ENCODE measurements at regions not wholly inside any gene's neighbourhood (a gene's known extent, or its start where the extent isn't known, plus 50 kb on each side); places are given as distances from the start of the nearest gene placed in this dataset.

- Histone ChIP-seq H3K4me1 (ENCODE audit: control insufficient read depth, insufficient read depth, low read length) (no peaks in the 10 kb centered on the region), H3K36me3 (ENCODE audit: insufficient read depth, low read length) (no peaks in the 10 kb centered on the region), H3K9me3 (replicated peaks; ENCODE audit: low read length) (no peaks in the 10 kb centered on the region), H3K4me2 (ENCODE audit: low read length) (no peak overlapping the region), H3K27me3 (ENCODE audit: control insufficient read depth, insufficient read depth, low read length) (no peaks in the 10 kb centered on the region), H3K4me3 (ENCODE audit: low read length) (no peak overlapping the region), H3K9ac (ENCODE audit: low read depth, low read length) (no peak overlapping the region)
Observed at GRCh38 chr3:20334842-20335241, 148.8 kb upstream of the SGO1 start.

- Histone ChIP-seq H3K4me3 (ENCODE audit: low read length) (no peak overlapping the region), H3K4me2 (ENCODE audit: low read length) (no peak overlapping the region), H3K9me3 (replicated peaks; ENCODE audit: low read length) (no peaks in the 10 kb centered on the region), H3K4me1 (ENCODE audit: control insufficient read depth, insufficient read depth, low read length) (peaks cover 3% of the 10 kb centered on the region), H3K9ac (ENCODE audit: low read depth, low read length) (no peak overlapping the region), H3K36me3 (ENCODE audit: insufficient read depth, low read length) (no peaks in the 10 kb centered on the region), H3K27me3 (ENCODE audit: control insufficient read depth, insufficient read depth, low read length) (no peaks in the 10 kb centered on the region)
Observed at GRCh38 chr3:20327889-20328288, 141.9 kb upstream of the SGO1 start.

- H3K9ac ChIP-seq (ENCODE audit: low read depth, low read length), result no peak overlapping the region
- no peak overlapping the region for H3K4me2 ChIP-seq (ENCODE audit: low read length)
- peaks cover 3% of the 10 kb centered on the region for H3K4me1 ChIP-seq (ENCODE audit: control insufficient read depth, insufficient read depth, low read length)
- H3K9me3 ChIP-seq (replicated peaks; ENCODE audit: low read length), result no peaks in the 10 kb centered on the region
- H3K27me3 ChIP-seq (ENCODE audit: control insufficient read depth, insufficient read depth, low read length), result no peaks in the 10 kb centered on the region
- H3K4me3 ChIP-seq (ENCODE audit: low read length), result no peak overlapping the region
- no peaks in the 10 kb centered on the region for H3K36me3 ChIP-seq (ENCODE audit: insufficient read depth, low read length)
Observed at GRCh38 chr3:20326541-20326940, 140.5 kb upstream of the SGO1 start.

- H3K9me3 ChIP-seq (replicated peaks; ENCODE audit: low read length), result no peaks in the 10 kb centered on the region
- no peaks in the 10 kb centered on the region for H3K36me3 ChIP-seq (ENCODE audit: insufficient read depth, low read length)
- H3K9ac ChIP-seq (ENCODE audit: low read depth, low read length), result no peak overlapping the region
- H3K4me3 ChIP-seq (ENCODE audit: low read length), result no peak overlapping the region
- H3K4me1 ChIP-seq (ENCODE audit: control insufficient read depth, insufficient read depth, low read length), result peaks cover 3% of the 10 kb centered on the region
- H3K27me3 ChIP-seq (ENCODE audit: control insufficient read depth, insufficient read depth, low read length), result no peaks in the 10 kb centered on the region
- no peak overlapping the region for H3K4me2 ChIP-seq (ENCODE audit: low read length)
Observed at GRCh38 chr3:20325563-20325962, 139.6 kb upstream of the SGO1 start.

- no peaks in the 10 kb centered on the region for H3K36me3 ChIP-seq (ENCODE audit: insufficient read depth, low read length)
- no peak overlapping the region for H3K9ac ChIP-seq (ENCODE audit: low read depth, low read length)
- no peaks in the 10 kb centered on the region for H3K9me3 ChIP-seq (replicated peaks; ENCODE audit: low read length)
- H3K4me3 ChIP-seq (ENCODE audit: low read length), result no peak overlapping the region
- no peaks in the 10 kb centered on the region for H3K27me3 ChIP-seq (ENCODE audit: control insufficient read depth, insufficient read depth, low read length)
- H3K4me2 ChIP-seq (ENCODE audit: low read length), result no peak overlapping the region
- peaks cover 3% of the 10 kb centered on the region for H3K4me1 ChIP-seq (ENCODE audit: control insufficient read depth, insufficient read depth, low read length)
Observed at GRCh38 chr3:20324664-20325478, 138.9 kb upstream of the SGO1 start.

- Histone ChIP-seq H3K9ac (ENCODE audit: low read depth, low read length) (no peak overlapping the region), H3K4me1 (ENCODE audit: control insufficient read depth, insufficient read depth, low read length) (peaks cover 3% of the 10 kb centered on the region)
Observed at GRCh38 chr3:20323307-20323927, 137.4 kb upstream of the SGO1 start.

GRCh38 chr3:20322085-20322484 lies 136.1 kb upstream of the SGO1 start:
- Histone ChIP-seq H3K27me3 (ENCODE audit: control insufficient read depth, insufficient read depth, low read length) (no peaks in the 10 kb centered on the region), H3K9me3 (replicated peaks; ENCODE audit: low read length) (no peaks in the 10 kb centered on the region), H3K9ac (ENCODE audit: low read depth, low read length) (no peak overlapping the region), H3K4me3 (ENCODE audit: low read length) (no peak overlapping the region), H3K4me2 (ENCODE audit: low read length) (no peak overlapping the region), H3K4me1 (ENCODE audit: control insufficient read depth, insufficient read depth, low read length) (peaks cover 3% of the 10 kb centered on the region), H3K36me3 (ENCODE audit: insufficient read depth, low read length) (no peaks in the 10 kb centered on the region)

More at GRCh38 chr3:20323307-20323927, 137.4 kb upstream of the SGO1 start:
- H3K27me3 ChIP-seq (ENCODE audit: control insufficient read depth, insufficient read depth, low read length), result no peaks in the 10 kb centered on the region
- no peaks in the 10 kb centered on the region for H3K9me3 ChIP-seq (replicated peaks; ENCODE audit: low read length)
- H3K4me2 ChIP-seq (ENCODE audit: low read length), result no peak overlapping the region
- H3K4me3 ChIP-seq (ENCODE audit: low read length), result no peak overlapping the region
- no peaks in the 10 kb centered on the region for H3K36me3 ChIP-seq (ENCODE audit: insufficient read depth, low read length)

- H3K9me3 ChIP-seq (replicated peaks; ENCODE audit: low read length), result no peaks in the 10 kb centered on the region
- peaks cover 3% of the 10 kb centered on the region for H3K4me1 ChIP-seq (ENCODE audit: control insufficient read depth, insufficient read depth, low read length)
- no peak overlapping the region for H3K4me2 ChIP-seq (ENCODE audit: low read length)
- H3K4me3 ChIP-seq (ENCODE audit: low read length), result no peak overlapping the region
- no peak overlapping the region for H3K9ac ChIP-seq (ENCODE audit: low read depth, low read length)
- H3K36me3 ChIP-seq (ENCODE audit: insufficient read depth, low read length), result no peaks in the 10 kb centered on the region
- no peaks in the 10 kb centered on the region for H3K27me3 ChIP-seq (ENCODE audit: control insufficient read depth, insufficient read depth, low read length)
Observed at GRCh38 chr3:20321391-20322047, 135.5 kb upstream of the SGO1 start.

- Histone ChIP-seq H3K9me3 (replicated peaks; ENCODE audit: low read length) (no peaks in the 10 kb centered on the region), H3K9ac (ENCODE audit: low read depth, low read length) (no peak overlapping the region), H3K4me2 (ENCODE audit: low read length) (no peak overlapping the region), H3K4me3 (ENCODE audit: low read length) (no peak overlapping the region), H3K27me3 (ENCODE audit: control insufficient read depth, insufficient read depth, low read length) (no peaks in the 10 kb centered on the region), H3K4me1 (ENCODE audit: control insufficient read depth, insufficient read depth, low read length) (no peaks in the 10 kb centered on the region), H3K36me3 (ENCODE audit: insufficient read depth, low read length) (no peaks in the 10 kb centered on the region)
Observed at GRCh38 chr3:20320489-20320888, 134.5 kb upstream of the SGO1 start.

- Histone ChIP-seq H3K4me3 (ENCODE audit: low read length) (no peak overlapping the region), H3K36me3 (ENCODE audit: insufficient read depth, low read length) (no peaks in the 10 kb centered on the region), H3K4me2 (ENCODE audit: low read length) (no peak overlapping the region), H3K9me3 (replicated peaks; ENCODE audit: low read length) (no peaks in the 10 kb centered on the region), H3K4me1 (ENCODE audit: control insufficient read depth, insufficient read depth, low read length) (no peaks in the 10 kb centered on the region), H3K27me3 (ENCODE audit: control insufficient read depth, insufficient read depth, low read length) (no peaks in the 10 kb centered on the region), H3K9ac (ENCODE audit: low read depth, low read length) (no peak overlapping the region)
Observed at GRCh38 chr3:20319551-20319950, 133.5 kb upstream of the SGO1 start.

- Histone ChIP-seq H3K9ac (ENCODE audit: low read depth, low read length) (no peak overlapping the region), H3K4me2 (ENCODE audit: low read length) (no peak overlapping the region), H3K9me3 (replicated peaks; ENCODE audit: low read length) (no peaks in the 10 kb centered on the region), H3K27me3 (ENCODE audit: control insufficient read depth, insufficient read depth, low read length) (no peaks in the 10 kb centered on the region), H3K4me3 (ENCODE audit: low read length) (no peak overlapping the region), H3K4me1 (ENCODE audit: control insufficient read depth, insufficient read depth, low read length) (no peaks in the 10 kb centered on the region), H3K36me3 (ENCODE audit: insufficient read depth, low read length) (no peaks in the 10 kb centered on the region)
Observed at GRCh38 chr3:20317616-20318015, 131.6 kb upstream of the SGO1 start.
